ENCODE measurements at regions not wholly inside any gene's neighbourhood (a gene's known extent, or its start where the extent isn't known, plus 50 kb on each side); places are given as distances from the start of the nearest gene placed in this dataset.

GRCh38 chr5:130708754-130709153, 456.3 kb downstream of the HINT1 start:
- TF ChIP-seq EZH2 (IDR thresholded peaks at IDR 0.05; ENCODE audit: insufficient read depth, poor library complexity, severe bottlenecking) (no peak), EZH2phosphoT487 (IDR thresholded peaks at IDR 0.05; ENCODE audit: insufficient read depth, low read depth) (no peak)

Data from GM23248 (cell line).